SH-SY5Y (cell line): ENCODE measurements at regions not wholly inside any gene's neighbourhood (a gene's known extent, or its start where the extent isn't known, plus 50 kb on each side); places are given as distances from the start of the nearest gene placed in this dataset.

ENCODE experiments used
- GATA2 ChIP-seq: IDR thresholded peaks from 2 replicates; pipeline ENCODE4 v1.6.1; 2011; ENCODE audit warnings: mild to moderate bottlenecking, low read depth, low read length
- GATA3 ChIP-seq: IDR thresholded peaks from 2 replicates; pipeline ENCODE4 v1.6.1; 2011; ENCODE audit warnings: low read depth, mild to moderate bottlenecking, low read length, moderate library complexity

DNA sequence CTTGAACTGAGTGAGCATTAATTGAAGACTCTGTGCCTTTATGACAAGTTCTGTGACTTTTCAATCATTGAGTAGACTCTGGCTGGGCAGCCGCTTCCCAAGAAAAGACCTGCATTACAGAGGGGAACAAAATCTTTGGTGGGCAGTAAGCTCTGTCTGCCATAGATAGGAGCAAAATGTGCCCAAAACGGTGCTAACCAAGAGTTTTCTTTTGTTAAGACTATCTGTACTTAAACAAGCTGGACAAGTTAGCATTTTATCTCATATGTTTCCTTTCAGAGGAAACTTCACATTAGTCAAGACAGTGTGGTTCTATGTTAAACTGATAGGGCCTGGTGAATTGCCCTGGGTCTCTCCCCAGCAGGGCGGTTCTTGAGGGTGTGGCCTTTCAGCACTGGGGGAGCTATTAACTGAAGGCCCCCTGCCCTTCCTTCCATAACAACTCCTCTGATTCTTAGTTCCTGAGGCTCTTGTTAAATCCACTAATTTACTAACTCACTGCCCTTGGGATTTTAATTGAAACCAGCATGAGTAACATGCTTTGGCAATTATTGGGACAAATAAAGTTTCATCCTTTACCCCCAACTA is 219.6 kb downstream of the KTN1 start:
- TF ChIP-seq GATA2 (no peak), GATA3 (no peak)
